HepG2 (cell line): ENCODE measurements at regions not wholly inside any gene's neighbourhood (a gene's known extent, or its start where the extent isn't known, plus 50 kb on each side); places are given as distances from the start of the nearest gene placed in this dataset.

Source experiments
- BCLAF1 ChIP-seq: fragments of 450-650 bp; IDR thresholded peaks from 2 replicates; pipeline ENCODE4 v1.6.1; 2017; ENCODE audit warnings: mild to moderate bottlenecking
- PATZ1 ChIP-seq: sonication (generic); formaldehyde crosslinking; IDR thresholded peaks from 2 replicates; pipeline ENCODE4 v1.4.0; 2020; ENCODE audit warnings: missing genetic modification reagents
- SNAPC4 ChIP-seq: sonication (generic); formaldehyde crosslinking; IDR thresholded peaks from 2 replicates; pipeline ENCODE4 v1.4.0; 2020; ENCODE audit warnings: mild to moderate bottlenecking, missing genetic modification reagents

GRCh38 chr2:122750808-122751207 is 995.4 kb downstream of the TSN start (continued):
- TF ChIP-seq SNAPC4 (CRISPR knock-in tag) (no peak), BCLAF1 (no peak), PATZ1 (CRISPR knock-in tag) (no peak)
- TF ChIP-seq, all 625 proteins: peak for 0
